Fibroblast of pulmonary artery (primary cell): ENCODE measurements at regions not wholly inside any gene's neighbourhood (a gene's known extent, or its start where the extent isn't known, plus 50 kb on each side); places are given as distances from the start of the nearest gene placed in this dataset.

Experiments used
- DNase-seq: peaks from one replicate; pipeline ENCODE4 v3.0.0-alpha.2; 2010; ENCODE audit warnings: low read depth
- H3K4me3 ChIP-seq: replicated peaks from 2 replicates; pipeline ENCODE4 v1.5.1; 2011; ENCODE audit warnings: low read depth, mild to moderate bottlenecking, control low read depth, low read length, moderate library complexity
- TF ChIP-seq, protein P1 (sequence below): IDR thresholded peaks from 2 replicates; pipeline ENCODE4 v1.5.1; 2011; ENCODE audit warnings: mild to moderate bottlenecking, control low read depth, low read length, inconsistent platforms; ENCODE audit errors: missing control alignments

- no peak overlapping the region for H3K4me3 ChIP-seq
- TF ChIP-seq, protein P1, sequence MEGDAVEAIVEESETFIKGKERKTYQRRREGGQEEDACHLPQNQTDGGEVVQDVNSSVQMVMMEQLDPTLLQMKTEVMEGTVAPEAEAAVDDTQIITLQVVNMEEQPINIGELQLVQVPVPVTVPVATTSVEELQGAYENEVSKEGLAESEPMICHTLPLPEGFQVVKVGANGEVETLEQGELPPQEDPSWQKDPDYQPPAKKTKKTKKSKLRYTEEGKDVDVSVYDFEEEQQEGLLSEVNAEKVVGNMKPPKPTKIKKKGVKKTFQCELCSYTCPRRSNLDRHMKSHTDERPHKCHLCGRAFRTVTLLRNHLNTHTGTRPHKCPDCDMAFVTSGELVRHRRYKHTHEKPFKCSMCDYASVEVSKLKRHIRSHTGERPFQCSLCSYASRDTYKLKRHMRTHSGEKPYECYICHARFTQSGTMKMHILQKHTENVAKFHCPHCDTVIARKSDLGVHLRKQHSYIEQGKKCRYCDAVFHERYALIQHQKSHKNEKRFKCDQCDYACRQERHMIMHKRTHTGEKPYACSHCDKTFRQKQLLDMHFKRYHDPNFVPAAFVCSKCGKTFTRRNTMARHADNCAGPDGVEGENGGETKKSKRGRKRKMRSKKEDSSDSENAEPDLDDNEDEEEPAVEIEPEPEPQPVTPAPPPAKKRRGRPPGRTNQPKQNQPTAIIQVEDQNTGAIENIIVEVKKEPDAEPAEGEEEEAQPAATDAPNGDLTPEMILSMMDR, result no peak
- no peak for DNase-seq
Observed at GRCh38 chr12:40505327-40505726, 186.9 kb upstream of the CNTN1 start.

GRCh38 chr12:40508421-40508820, 183.8 kb upstream of the CNTN1 start:
- DNase-seq, result no peak
- TF ChIP-seq, protein P1, result no peak

DNA sequence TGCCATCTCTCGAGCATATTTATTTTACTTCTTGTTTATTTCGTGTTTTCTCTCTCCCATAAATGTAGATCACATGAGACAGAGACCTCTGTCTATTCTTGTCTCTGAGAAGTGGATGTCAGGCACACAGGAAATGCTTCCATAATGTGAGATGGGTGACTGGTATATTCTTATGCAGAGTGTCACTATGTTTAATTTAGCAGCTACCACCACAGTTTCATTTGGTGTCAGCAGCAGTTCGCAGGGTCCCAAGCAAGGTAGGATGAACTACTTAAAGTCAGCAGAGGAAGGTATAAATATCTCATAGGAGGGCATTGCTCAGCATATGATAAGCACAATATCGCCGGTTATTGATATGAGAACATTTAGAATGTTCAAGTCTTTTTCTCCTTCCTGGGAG, 180.9 kb upstream of the CNTN1 start:
- H3K4me3 ChIP-seq, result no peak overlapping the region
- TF ChIP-seq, protein P1, result no peak
- DNase-seq, result no peak

More at GRCh38 chr12:40508421-40508820, 183.8 kb upstream of the CNTN1 start:
- no peak overlapping the region for H3K4me3 ChIP-seq

GRCh38 chr12:40515041-40515816, 177.0 kb upstream of the CNTN1 start:
- H3K4me3 ChIP-seq, result no peak overlapping the region
- TF ChIP-seq, protein P1, result no peak
- DNase-seq, result peak; percentile 1

DNA sequence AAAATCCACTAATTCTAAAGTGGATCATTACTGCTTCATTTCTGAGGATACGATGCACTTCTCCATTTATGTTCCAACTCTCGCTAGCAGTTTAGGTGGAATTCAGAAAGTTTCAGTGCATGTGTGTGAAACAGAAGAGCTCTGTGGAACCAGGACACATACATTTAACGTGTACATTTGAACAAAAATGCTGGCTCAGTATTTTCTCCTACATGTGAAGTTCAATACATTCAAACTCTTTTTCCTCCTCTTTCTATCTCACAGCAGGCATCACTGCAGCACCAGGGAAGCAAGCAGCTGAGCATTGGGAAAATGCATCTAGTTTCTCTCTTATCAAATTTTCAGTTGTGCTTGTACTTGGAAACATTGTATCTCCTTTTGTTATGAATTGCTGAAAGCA, 169.4 kb upstream of the CNTN1 start:
- TF ChIP-seq, protein P1, result no peak
- no peak for DNase-seq
- H3K4me3 ChIP-seq, result no peak overlapping the region

GRCh38 chr12:40525054-40525453, 167.2 kb upstream of the CNTN1 start:
- TF ChIP-seq, protein P1, result no peak
- H3K4me3 ChIP-seq, result no peak overlapping the region
- DNase-seq, result no peak

GRCh38 chr12:40534828-40535227, 157.4 kb upstream of the CNTN1 start:
- H3K4me3 ChIP-seq, result no peak overlapping the region
- TF ChIP-seq, protein P1, result no peak
- DNase-seq, result no peak
